ENCODE measurements at regions not wholly inside any gene's neighbourhood (a gene's known extent, or its start where the extent isn't known, plus 50 kb on each side); places are given as distances from the start of the nearest gene placed in this dataset.

- no peak for DNase-seq
Observed at GRCh38 chr13:103388839-103389238, 322.6 kb upstream of the SLC10A2 start.

GRCh38 chr13:103386341-103386740 lies 320.1 kb upstream of the SLC10A2 start:
- no peak for DNase-seq

- DNase-seq, result no peak
Observed at GRCh38 chr13:103373916-103374315, 307.7 kb upstream of the SLC10A2 start.

GRCh38 chr13:103371271-103371670 lies 305.1 kb upstream of the SLC10A2 start:
- DNase-seq, result no peak

- no peak for DNase-seq
Observed at GRCh38 chr13:103370790-103371189, 304.6 kb upstream of the SLC10A2 start.

- DNase-seq, result no peak
Observed at GRCh38 chr13:103358255-103358932, 292.2 kb upstream of the SLC10A2 start.

- DNase-seq, result no peak
Observed at GRCh38 chr13:103356226-103356864, 290.1 kb upstream of the SLC10A2 start.

GRCh38 chr13:103354171-103354570 lies 288.0 kb upstream of the SLC10A2 start:
- DNase-seq, result no peak

GRCh38 chr13:103351035-103351828 lies 285.0 kb upstream of the SLC10A2 start:
- no peak for DNase-seq

- DNase-seq, result no peak
Observed at GRCh38 chr13:103350147-103350546, 283.9 kb upstream of the SLC10A2 start.

GRCh38 chr13:103349211-103349980 lies 283.2 kb upstream of the SLC10A2 start:
- DNase-seq, result no peak

GRCh38 chr13:103335241-103335640 lies 269.0 kb upstream of the SLC10A2 start:
- DNase-seq, result no peak

- no peak for DNase-seq
Observed at GRCh38 chr13:103331924-103332323, 265.7 kb upstream of the SLC10A2 start.

- DNase-seq, result no peak
Observed at GRCh38 chr13:103328899-103329298, 262.7 kb upstream of the SLC10A2 start.

- DNase-seq, result no peak
Observed at GRCh38 chr13:103326326-103326725, 260.1 kb upstream of the SLC10A2 start.

- DNase-seq, result no peak
Observed at GRCh38 chr13:103325672-103326071, 259.5 kb upstream of the SLC10A2 start.

- DNase-seq, result peak; percentile 2
Observed at GRCh38 chr13:103324641-103325040, 258.4 kb upstream of the SLC10A2 start.

- DNase-seq, result no peak
Observed at GRCh38 chr13:103315711-103316110, 249.5 kb upstream of the SLC10A2 start.

GRCh38 chr13:103312467-103312866 lies 246.2 kb upstream of the SLC10A2 start:
- DNase-seq, result no peak

GRCh38 chr13:103308667-103309066 lies 242.4 kb upstream of the SLC10A2 start:
- no peak for DNase-seq

- DNase-seq, result no peak
Observed at GRCh38 chr13:103306163-103306562, 239.9 kb upstream of the SLC10A2 start.

GRCh38 chr13:103303078-103303651 lies 236.9 kb upstream of the SLC10A2 start:
- no peak for DNase-seq

- no peak for DNase-seq
Observed at GRCh38 chr13:103302676-103303075, 236.5 kb upstream of the SLC10A2 start.
